SK-N-SH treated with all-trans-retinoic acid at 6 μM for 48 hours (cell line): ENCODE measurements at regions not wholly inside any gene's neighbourhood (a gene's known extent, or its start where the extent isn't known, plus 50 kb on each side); places are given as distances from the start of the nearest gene placed in this dataset.

Experiments
- ATAC-seq: fragments of 200-7000 bp; cut with Tn5 transposase; 3 replicates; pipeline ENCODE4 v1.9.1; 2020; ENCODE audit warnings: mild to moderate bottlenecking, moderate library complexity
- ARNTL ChIP-seq: fragments of 450-650 bp; formaldehyde crosslinking; IDR thresholded peaks from 2 replicates; pipeline ENCODE4 v1.5.0; 2020; ENCODE audit warnings: low read depth, mild to moderate bottlenecking, moderate library complexity, borderline replicate concordance
- BACH2 ChIP-seq: fragments of 250-450 bp; sonication (Bioruptor Pico); IDR thresholded peaks from 2 replicates; pipeline ENCODE4 v1.9.0; 2021; ENCODE audit warnings: mild to moderate bottlenecking, borderline replicate concordance
- CREB5 ChIP-seq: fragments of 250-450 bp; sonication (Bioruptor Pico); IDR thresholded peaks from 2 replicates; pipeline ENCODE4 v1.5.1; 2020; ENCODE audit warnings: low read depth, mild to moderate bottlenecking, moderate library complexity
- CSRNP3 ChIP-seq: fragments of 250-450 bp; sonication (Bioruptor Pico); IDR thresholded peaks from 2 replicates; pipeline ENCODE4 v1.5.1; 2021; ENCODE audit warnings: mild to moderate bottlenecking, moderate library complexity
- ESRRG ChIP-seq: fragments of 250-450 bp; sonication (Bioruptor Pico); IDR thresholded peaks from 2 replicates; pipeline ENCODE4 v1.6.1; 2021; ENCODE audit warnings: mild to moderate bottlenecking
- GLIS3 ChIP-seq: fragments of 250-450 bp; sonication (Bioruptor Pico); IDR thresholded peaks from 2 replicates; pipeline ENCODE4 v1.5.0; 2020; ENCODE audit warnings: mild to moderate bottlenecking, moderate library complexity
- ISL1 ChIP-seq: fragments of 250-450 bp; sonication (Bioruptor Pico); IDR thresholded peaks from 2 replicates; pipeline ENCODE4 v2.1.2; 2022; ENCODE audit warnings: mild to moderate bottlenecking, moderate library complexity
- OSR1 ChIP-seq: fragments of 250-450 bp; sonication (Bioruptor Pico); IDR thresholded peaks from 2 replicates; pipeline ENCODE4 v1.8.0; 2022; ENCODE audit warnings: moderate library complexity, mild to moderate bottlenecking, inconsistent platforms
- PATZ1 ChIP-seq: fragments of 250-450 bp; sonication (Bioruptor Pico); IDR thresholded peaks from 2 replicates; pipeline ENCODE4 v1.8.0; 2020; ENCODE audit warnings: mild to moderate bottlenecking, moderate library complexity, borderline replicate concordance
- POU6F1 ChIP-seq: fragments of 250-450 bp; sonication (Bioruptor Pico); IDR thresholded peaks from 2 replicates; pipeline ENCODE4 v1.8.0; 2021; ENCODE audit warnings: low read depth, mild to moderate bottlenecking, moderate library complexity, borderline replicate concordance
- PPARA ChIP-seq: fragments of 250-450 bp; sonication (Bioruptor Pico); IDR thresholded peaks from 2 replicates; pipeline ENCODE4 v1.5.0; 2020; ENCODE audit warnings: mild to moderate bottlenecking, borderline replicate concordance
- RARB ChIP-seq: fragments of 250-450 bp; sonication (Bioruptor Pico); IDR thresholded peaks from 2 replicates; pipeline ENCODE4 v1.8.0; 2021; ENCODE audit warnings: mild to moderate bottlenecking, moderate library complexity
- TCF4 ChIP-seq: fragments of 250-450 bp; sonication (Bioruptor Pico); IDR thresholded peaks from 2 replicates; pipeline ENCODE4 v1.8.0; 2021; ENCODE audit warnings: mild to moderate bottlenecking, moderate library complexity, borderline replicate concordance
- TOX ChIP-seq: fragments of 250-450 bp; sonication (Bioruptor Pico); IDR thresholded peaks from 2 replicates; pipeline ENCODE4 v1.8.0; 2021; ENCODE audit warnings: mild to moderate bottlenecking, moderate library complexity, borderline replicate concordance
- ZC3H10 ChIP-seq: fragments of 250-450 bp; sonication (Bioruptor Pico); IDR thresholded peaks from 2 replicates; pipeline ENCODE4 v1.5.1; 2021; ENCODE audit warnings: mild to moderate bottlenecking, moderate library complexity
- ZFP3 ChIP-seq: fragments of 250-450 bp; sonication (Bioruptor Pico); IDR thresholded peaks from 2 replicates; pipeline ENCODE4 v1.5.0; 2020; ENCODE audit warnings: mild to moderate bottlenecking, moderate library complexity
- ZFP30 ChIP-seq: fragments of 450-650 bp; formaldehyde crosslinking; IDR thresholded peaks from 2 replicates; pipeline ENCODE4 v1.5.0; 2022; ENCODE audit warnings: mild to moderate bottlenecking, moderate library complexity
- ZNF565 ChIP-seq: fragments of 450-650 bp; formaldehyde crosslinking; conservative IDR thresholded peaks from 2 replicates; pipeline ENCODE4 v1.5.0; 2020; ENCODE audit warnings: low read depth, mild to moderate bottlenecking, moderate library complexity
- ZNF70 ChIP-seq: fragments of 450-650 bp; formaldehyde crosslinking; IDR thresholded peaks from 2 replicates; pipeline ENCODE4 v1.5.0; 2020; ENCODE audit warnings: mild to moderate bottlenecking, moderate library complexity
- ZNF8 ChIP-seq: fragments of 450-650 bp; formaldehyde crosslinking; IDR thresholded peaks from 2 replicates; pipeline ENCODE4 v1.5.0; 2020; ENCODE audit warnings: mild to moderate bottlenecking, moderate library complexity

GRCh38 chr11:27868226-27868625 lies 168.0 kb upstream of the BDNF start:
- TF ChIP-seq PPARA (CRISPR knock-in tag) (no peak), ARNTL (CRISPR knock-in tag) (no peak), ZC3H10 (CRISPR knock-in tag) (no peak), ZNF8 (CRISPR knock-in tag) (no peak), BACH2 (CRISPR knock-in tag) (no peak), ZFP3 (CRISPR knock-in tag) (no peak), ZNF70 (no peak), RARB (no peak), PATZ1 (CRISPR knock-in tag) (no peak), ESRRG (no peak), CREB5 (CRISPR knock-in tag) (no peak), TOX (no peak), GLIS3 (no peak), CSRNP3 (no peak), ZNF565 (CRISPR knock-in tag) (no peak), OSR1 (CRISPR knock-in tag) (no peak), ZFP30 (CRISPR knock-in tag) (no peak), TCF4 (CRISPR knock-in tag) (no peak), POU6F1 (CRISPR knock-in tag) (no peak)
- no peak for ATAC-seq

- no peak for ATAC-seq
- TF ChIP-seq PATZ1 (CRISPR knock-in tag): no peak
- TF ChIP-seq ZC3H10 (CRISPR knock-in tag): no peak
- no peak for TF ChIP-seq BACH2 (CRISPR knock-in tag)
- no peak for TF ChIP-seq ZNF70
- no peak for TF ChIP-seq ESRRG
Measured at GRCh38 chr11:27865105-27865504, 164.8 kb upstream of the BDNF start.

GRCh38 chr11:27864611-27865010 lies 164.4 kb upstream of the BDNF start:
- ATAC-seq: no peak

More at GRCh38 chr11:27864611-27865010, 164.4 kb upstream of the BDNF start:
- TF ChIP-seq RARB (no peak), ISL1 (no peak), ZFP3 (CRISPR knock-in tag) (no peak), POU6F1 (CRISPR knock-in tag) (no peak), PATZ1 (CRISPR knock-in tag) (no peak)
